ENCODE measurements at regions not wholly inside any gene's neighbourhood (a gene's known extent, or its start where the extent isn't known, plus 50 kb on each side); places are given as distances from the start of the nearest gene placed in this dataset.

GRCh38 chr15:37262922-37263608 lies 162.7 kb upstream of the MEIS2 start:
- TF ChIP-seq CTCF (conservative IDR thresholded peaks at IDR 0.05): no peak
- no CpG with 5 or more reads among the region's 3 CpGs for WGBS (ENCODE audit: extremely low coverage, insufficient read length, low lambda C conversion rate)
- H3K23me2 ChIP-seq (ENCODE audit: insufficient read length, low read depth, low read length, poor library complexity, severe bottlenecking): no peaks in the 10 kb centered on the region

More at GRCh38 chr15:37262922-37263608, 162.7 kb upstream of the MEIS2 start:
- Histone ChIP-seq H3K9me3 (ENCODE audit: control insufficient read depth, low read depth, low read length) (no peaks in the 10 kb centered on the region), H3K79me1 (ENCODE audit: insufficient read depth, low read depth, low read length, poor library complexity, severe bottlenecking) (no peaks in the 10 kb centered on the region), H3K4me1 (ENCODE audit: insufficient read depth, low read length) (no peaks in the 10 kb centered on the region), H3K79me2 (ENCODE audit: insufficient read depth, low read length) (no peaks in the 10 kb centered on the region), H3K56ac (ENCODE audit: insufficient read length, low read depth, low read length) (no peak overlapping the region), H3K4me2 (ENCODE audit: insufficient read depth, insufficient read length, low read length) (no peak overlapping the region), H2AFZ (ENCODE audit: low read length) (no peak overlapping the region), H3K18ac (ENCODE audit: insufficient read length, low read depth, low read length) (no peak overlapping the region), H3K27ac (ENCODE audit: insufficient read length, low read depth, low read length) (no peak overlapping the region), H3K14ac (ENCODE audit: insufficient read depth, low read length) (no peak overlapping the region), H2BK120ac (ENCODE audit: low read depth, low read length, poor library complexity, severe bottlenecking) (no peak overlapping the region), H2BK12ac (ENCODE audit: insufficient read length, low read depth, low read length) (no peak overlapping the region), H3K23ac (ENCODE audit: insufficient read length, low read depth, low read length) (no peak overlapping the region), H2BK20ac (ENCODE audit: low read depth, low read length, poor library complexity, severe bottlenecking) (no peak overlapping the region), H4K20me1 (ENCODE audit: control insufficient read depth, insufficient read depth, insufficient read length) (no peaks in the 10 kb centered on the region), H3K27me3 (ENCODE audit: insufficient read depth, low read length) (no peaks in the 10 kb centered on the region), H2BK15ac (ENCODE audit: low read depth, low read length) (no peak overlapping the region), H2BK5ac (ENCODE audit: insufficient read length, low read length) (no peak overlapping the region), H2AK5ac (ENCODE audit: insufficient read length, low read length) (no peak overlapping the region), H4K91ac (ENCODE audit: insufficient read length, low read depth, low read length) (no peak overlapping the region), H4K8ac (replicated peaks; ENCODE audit: insufficient read length, low read depth, low read length) (no peak overlapping the region), H4K5ac (ENCODE audit: insufficient read length, low read depth, low read length) (no peak overlapping the region), H3T11ph (ENCODE audit: low read length) (no peak overlapping the region), H3K9ac (ENCODE audit: extremely low read depth, insufficient read length, low read length) (no peak overlapping the region), H3K4ac (ENCODE audit: low read depth, low read length) (no peak overlapping the region)
- Mint-ChIP-seq H3K4me1 (no peaks in the 10 kb centered on the region), H3K27ac (no peak overlapping the region), H3K27me3 (ENCODE audit: low read depth) (no peaks in the 10 kb centered on the region), H3K9me3 (no peaks in the 10 kb centered on the region), H3K36me3 (ENCODE audit: insufficient read depth in 1 of 3, low read depth in 3 of 3) (no peaks in the 10 kb centered on the region), H3K4me3 (no peak overlapping the region)
- no peak for DNase-seq
